K562 (cell line): ENCODE measurements at regions not wholly inside any gene's neighbourhood (a gene's known extent, or its start where the extent isn't known, plus 50 kb on each side); places are given as distances from the start of the nearest gene placed in this dataset.

Experiments used
- ATAC-seq: fragments of 200-7000 bp; cut with Tn5 transposase; 3 replicates; pipeline ENCODE4 v1.9.1; 2020; ENCODE audit warnings: moderate library complexity
- BruUV-seq: library from RNA; stranded (reverse); fragments of 400-500 nt; replicated peaks from 2 replicates; lab custom pipeline; 2021; lab: Mats Ljungman, UMichigan
- CTCF ChIA-PET: fragments of 300-600 bp; formaldehyde crosslinking; extraction: SDS; loops from one replicate; lab custom pipeline; 2021; ENCODE audit warnings: low intra/inter-chr PET ratio; lab: Yijun Ruan, JAX
- POLR2A ChIA-PET: fragments of 300-600, 350-650 bp; sonication (Branson Sonifier 250); formaldehyde crosslinking; extraction: SDS; loops from one replicate; lab custom pipeline; 2021; ENCODE audit warnings: antibody characterized with exemption, inconsistent platforms; lab: Yijun Ruan, JAX
- DNase-seq, 4 experiments: peaks; one replicate each; pipeline versions ENCODE4 v3.0.0 to v3.0.0-alpha.2; 2011 to 2018; ENCODE audit warnings: low spot score in 3 of 4, mixed read lengths in 3 of 4; ENCODE audit errors: extremely low read depth in 1 of 4
- FAIRE-seq: peaks from 2 replicates; lab custom pipeline; 2011; peaks lifted over from hg19 to GRCh38; lab: Jason Lieb, UNC
- H2AFZ ChIP-seq: 2 replicates; pipeline ENCODE4 v1.6.0; 2011; ENCODE audit warnings: low read depth, low read length, control low read depth, inconsistent platforms
- H3K27ac ChIP-seq: fragments of 200-600 bp; 3 replicates; pipeline ENCODE4 v1.8.0; 2011; ENCODE audit warnings: low read depth, mild to moderate bottlenecking, control low read depth, inconsistent platforms, low read length, moderate library complexity, mixed read lengths; ENCODE audit errors: extremely low read depth
- H3K27me3 ChIP-seq, 2 experiments: fragments of 300-600 bp in 1 of 2; 2 replicates in 1 of 2; 3 replicates in 1 of 2; pipeline versions ENCODE4 v1.6.0 to v1.8.0; 2011; ENCODE audit warnings: inconsistent platforms in 2 of 2, low read length in 2 of 2, mild to moderate bottlenecking in 1 of 2, mixed read lengths in 1 of 2, moderate library complexity in 1 of 2; ENCODE audit not compliant: control insufficient read depth in 2 of 2, insufficient read depth in 2 of 2
- H3K36me3 ChIP-seq: fragments of 300-600 bp; 3 replicates; pipeline ENCODE4 v1.8.0; 2011; ENCODE audit warnings: mild to moderate bottlenecking, low read length, inconsistent platforms; ENCODE audit not compliant: control insufficient read depth, insufficient read depth
- H3K4me1 ChIP-seq, 2 experiments: fragments of 200-600 bp in 1 of 2; replicated peaks in 1 of 2; 2 replicates in 1 of 2; 3 replicates in 1 of 2; pipeline versions ENCODE4 v1.5.1 to v1.8.0; 2011; ENCODE audit warnings: inconsistent platforms in 2 of 2, low read length in 2 of 2, mild to moderate bottlenecking in 1 of 2, mixed read lengths in 1 of 2, moderate library complexity in 1 of 2; ENCODE audit not compliant: control insufficient read depth in 2 of 2, insufficient read depth in 2 of 2
- H3K4me2 ChIP-seq: 2 replicates; pipeline ENCODE4 v1.6.1; 2011; ENCODE audit warnings: low read length, control low read depth, inconsistent platforms, mixed read lengths; ENCODE audit not compliant: insufficient read depth
- H3K4me3 ChIP-seq: fragments of 200-600 bp; sonication (generic), shearing (Covaris generic); 2 replicates; pipeline ENCODE4 v1.5.1; 2016; ENCODE audit warnings: control low read depth, inconsistent platforms
- H3K79me2 ChIP-seq: fragments of 200-600 bp; 3 replicates; pipeline ENCODE4 v1.8.0; 2011; ENCODE audit warnings: low read length, inconsistent platforms; ENCODE audit not compliant: control insufficient read depth, insufficient read depth
- H3K9ac ChIP-seq, 2 experiments: 2 replicates each; pipeline versions ENCODE4 v1.6.0 to v1.6.1; 2011; ENCODE audit warnings: low read depth in 2 of 2, low read length in 2 of 2, control low read depth in 1 of 2, inconsistent platforms in 1 of 2, mild to moderate bottlenecking in 1 of 2, mixed read lengths in 1 of 2; ENCODE audit not compliant: insufficient read depth in 1 of 2
- H3K9me1 ChIP-seq: one replicate; pipeline ENCODE4 v1.6.0; 2011; ENCODE audit warnings: inconsistent platforms, mild to moderate bottlenecking, low read length, moderate library complexity; ENCODE audit not compliant: control insufficient read depth, insufficient read depth
- H3K9me3 ChIP-seq: replicated peaks from 2 replicates; pipeline ENCODE4 v1.5.1; 2011; ENCODE audit warnings: low read depth, low read length, inconsistent platforms; ENCODE audit not compliant: control insufficient read depth, insufficient read depth
- H4K20me1 ChIP-seq: replicated peaks from 2 replicates; pipeline ENCODE4 v1.6.1; 2011; ENCODE audit warnings: low read length, inconsistent platforms, mixed read lengths; ENCODE audit not compliant: control insufficient read depth, insufficient read depth
- CBX1 ChIP-seq: sonication (generic); IDR thresholded peaks from 2 replicates; pipeline ENCODE4 v1.6.1; 2016; ENCODE audit warnings: antibody characterized with exemption, low read depth, mild to moderate bottlenecking
- CHCHD3 ChIP-seq: fragments of 250-450 bp; sonication (Bioruptor Pico); IDR thresholded peaks from 2 replicates; pipeline ENCODE4 v2.1.2; 2022; ENCODE audit warnings: mild to moderate bottlenecking
- ETV6 ChIP-seq, 3 experiments: fragments of 150-350 bp in 1 of 3; sonication (generic) in 1 of 3; formaldehyde crosslinking in 1 of 3; IDR thresholded peaks; 2 replicates each; pipeline versions ENCODE4 v1.6.1 to v1.8.0; 2014 to 2022; ENCODE audit warnings: borderline replicate concordance in 2 of 3, low read depth in 2 of 3, antibody characterized with exemption in 1 of 3, low read length in 1 of 3, mild to moderate bottlenecking in 1 of 3, missing genetic modification reagents in 1 of 3
- FOXK1 ChIP-seq: sonication (generic); formaldehyde crosslinking; IDR thresholded peaks from 2 replicates; pipeline ENCODE4 v1.8.0; 2022; ENCODE audit warnings: missing genetic modification reagents, mild to moderate bottlenecking, borderline replicate concordance
- GABPB2 ChIP-seq: fragments of 250-450 bp; sonication (Bioruptor Pico); conservative IDR thresholded peaks from 2 replicates; pipeline ENCODE4 v1.5.1; 2021; ENCODE audit warnings: mild to moderate bottlenecking
- GATA2 ChIP-seq: sonication (generic); formaldehyde crosslinking; IDR thresholded peaks from 2 replicates; pipeline ENCODE4 v1.4.0; 2020; ENCODE audit warnings: mild to moderate bottlenecking, missing genetic modification reagents
- KAT8 ChIP-seq: fragments of 450-650 bp; IDR thresholded peaks from 2 replicates; pipeline ENCODE4 v1.6.1; 2016; ENCODE audit warnings: low read depth, mild to moderate bottlenecking
- MTA3 ChIP-seq: fragments of 450-650 bp; formaldehyde crosslinking; IDR thresholded peaks from 2 replicates; pipeline ENCODE4 v1.6.1; 2017; ENCODE audit warnings: mild to moderate bottlenecking, borderline replicate concordance
- PCBP1 ChIP-seq: fragments of 200-400 bp; formaldehyde crosslinking; IDR thresholded peaks from 2 replicates; pipeline ENCODE4 v1.6.1; 2018; ENCODE audit warnings: mild to moderate bottlenecking, low read depth, low read length; ENCODE audit not compliant: poor library complexity, severe bottlenecking
- RBM17 ChIP-seq: fragments of 200-400 bp; formaldehyde crosslinking; IDR thresholded peaks from 2 replicates; pipeline ENCODE4 v1.6.1; 2017; ENCODE audit warnings: low read depth, mild to moderate bottlenecking, low read length, borderline replicate concordance
- ZBTB17 ChIP-seq: fragments of 450-650 bp; formaldehyde crosslinking; IDR thresholded peaks from 2 replicates; pipeline ENCODE4 v1.4.0; 2020; ENCODE audit warnings: mild to moderate bottlenecking
- ZNF253 ChIP-seq: fragments of 250-450 bp; sonication (Bioruptor Pico); conservative IDR thresholded peaks from 2 replicates; pipeline ENCODE4 v1.6.1; 2021; ENCODE audit warnings: mild to moderate bottlenecking
- ZNF263 ChIP-seq: sonication (generic); formaldehyde crosslinking; IDR thresholded peaks from 2 replicates; pipeline ENCODE4 v1.8.0; 2022; ENCODE audit warnings: mild to moderate bottlenecking, missing genetic modification reagents, borderline replicate concordance
- WGBS: fragments of 100-300 bp; shearing (Covaris generic); methylation state at CpG from one replicate; pipeline ENCODE4 v1.1.6; 2016; ENCODE audit warnings: low coverage, mixed read lengths; ENCODE audit not compliant: insufficient coverage; ENCODE audit errors: missing lambda C conversion rate; 5-methylcytosine and 5-hydroxymethylcytosine counted together
- in situ Hi-C: fragments of 300-500 bp; cut with MboI; formaldehyde crosslinking; loops from 4 replicates; pipeline ENCODE4 v1.15.0; 2018; ENCODE audit warnings: inconsistent platforms, mixed read lengths
- intact Hi-C: fragments of 100-400 bp; cut with micrococcal nuclease; formaldehyde crosslinking; loops from 2 replicates; pipeline ENCODE4 v1.14.2; 2022
- TF ChIP-seq, protein P1 (sequence below): fragments of 450-650 bp; IDR thresholded peaks from one replicate; pipeline ENCODE4 v1.6.1; 2018; ENCODE audit warnings: mild to moderate bottlenecking, moderate library complexity; ENCODE audit not compliant: partially characterized antibody
- TF ChIP-seq, protein P2 (sequence below): fragments of 250-450 bp; sonication (Bioruptor Pico); IDR thresholded peaks from 2 replicates; pipeline ENCODE4 v1.5.0; 2021; ENCODE audit warnings: mild to moderate bottlenecking, borderline replicate concordance

DNA sequence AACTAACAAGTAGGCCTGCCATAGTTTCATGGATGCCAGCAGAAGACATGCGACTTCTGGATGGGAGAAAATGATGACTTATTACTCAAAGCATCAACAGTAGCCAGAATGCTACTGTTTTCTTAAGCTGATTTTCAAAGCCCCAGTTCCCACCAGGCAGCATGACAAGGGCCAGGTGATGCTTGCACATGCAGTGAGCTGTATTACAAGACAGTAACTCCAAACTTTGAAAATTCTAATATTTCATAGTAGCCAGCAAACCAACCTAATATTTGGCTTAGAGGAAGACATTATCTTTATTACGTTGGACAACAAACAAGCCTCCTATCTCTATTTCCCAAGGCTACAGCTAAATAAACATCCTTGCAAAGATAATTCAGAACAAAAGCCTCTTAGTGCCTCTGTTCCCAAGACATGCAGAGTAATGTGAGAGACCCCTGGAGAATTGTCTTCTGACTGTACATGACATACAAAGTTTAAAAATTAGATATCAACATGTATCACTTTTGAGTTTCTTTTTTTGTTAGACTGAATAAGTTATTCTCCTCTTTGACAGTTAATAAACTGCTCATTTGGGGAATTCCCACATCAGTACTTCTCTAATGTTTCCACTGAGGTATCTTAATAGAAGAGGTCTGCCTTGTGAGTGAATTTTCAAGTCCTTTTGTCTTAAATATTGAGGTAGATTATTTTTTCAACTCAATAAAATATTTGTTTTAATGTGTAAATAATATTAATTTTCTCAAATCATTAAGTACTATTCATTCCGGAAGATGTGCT, 367.6 kb upstream of the CWC22 start:
- no peak for TF ChIP-seq CHCHD3
- no peak for TF ChIP-seq RBM17
- TF ChIP-seq, protein P1, sequence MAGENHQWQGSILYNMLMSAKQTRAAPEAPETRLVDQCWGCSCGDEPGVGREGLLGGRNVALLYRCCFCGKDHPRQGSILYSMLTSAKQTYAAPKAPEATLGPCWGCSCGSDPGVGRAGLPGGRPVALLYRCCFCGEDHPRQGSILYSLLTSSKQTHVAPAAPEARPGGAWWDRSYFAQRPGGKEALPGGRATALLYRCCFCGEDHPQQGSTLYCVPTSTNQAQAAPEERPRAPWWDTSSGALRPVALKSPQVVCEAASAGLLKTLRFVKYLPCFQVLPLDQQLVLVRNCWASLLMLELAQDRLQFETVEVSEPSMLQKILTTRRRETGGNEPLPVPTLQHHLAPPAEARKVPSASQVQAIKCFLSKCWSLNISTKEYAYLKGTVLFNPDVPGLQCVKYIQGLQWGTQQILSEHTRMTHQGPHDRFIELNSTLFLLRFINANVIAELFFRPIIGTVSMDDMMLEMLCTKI: no peak
- no peak for TF ChIP-seq ZNF263 (CRISPR knock-in tag)
- TF ChIP-seq MTA3: no peak
- no peak for TF ChIP-seq PCBP1
- TF ChIP-seq GABPB2 (CRISPR knock-in tag): no peak
- TF ChIP-seq FOXK1 (CRISPR knock-in tag): no peak
- no peak for TF ChIP-seq KAT8
- TF ChIP-seq GATA2 (CRISPR knock-in tag): no peak
- TF ChIP-seq ZBTB17 (CRISPR knock-in tag): no peak
- TF ChIP-seq CBX1: no peak
- TF ChIP-seq, protein P2, sequence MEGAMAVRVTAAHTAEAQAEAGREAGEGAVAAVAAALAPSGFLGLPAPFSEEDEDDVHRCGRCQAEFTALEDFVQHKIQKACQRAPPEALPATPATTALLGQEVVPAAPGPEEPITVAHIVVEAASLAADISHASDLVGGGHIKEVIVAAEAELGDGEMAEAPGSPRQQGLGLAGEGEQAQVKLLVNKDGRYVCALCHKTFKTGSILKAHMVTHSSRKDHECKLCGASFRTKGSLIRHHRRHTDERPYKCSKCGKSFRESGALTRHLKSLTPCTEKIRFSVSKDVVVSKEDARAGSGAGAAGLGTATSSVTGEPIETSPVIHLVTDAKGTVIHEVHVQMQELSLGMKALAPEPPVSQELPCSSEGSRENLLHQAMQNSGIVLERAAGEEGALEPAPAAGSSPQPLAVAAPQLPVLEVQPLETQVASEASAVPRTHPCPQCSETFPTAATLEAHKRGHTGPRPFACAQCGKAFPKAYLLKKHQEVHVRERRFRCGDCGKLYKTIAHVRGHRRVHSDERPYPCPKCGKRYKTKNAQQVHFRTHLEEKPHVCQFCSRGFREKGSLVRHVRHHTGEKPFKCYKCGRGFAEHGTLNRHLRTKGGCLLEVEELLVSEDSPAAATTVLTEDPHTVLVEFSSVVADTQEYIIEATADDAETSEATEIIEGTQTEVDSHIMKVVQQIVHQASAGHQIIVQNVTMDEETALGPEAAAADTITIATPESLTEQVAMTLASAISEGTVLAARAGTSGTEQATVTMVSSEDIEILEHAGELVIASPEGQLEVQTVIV (CRISPR knock-in tag): no peak
- TF ChIP-seq ETV6 (IDR thresholded peaks at IDR 0.05; ENCODE audit: borderline replicate concordance in 1 of 2, low read depth in 2 of 2, low read length in 1 of 2): no peak
- TF ChIP-seq ETV6 (CRISPR knock-in tag; IDR thresholded peaks at IDR 0.05; ENCODE audit: borderline replicate concordance): no peak
- TF ChIP-seq ZNF253: no peak
- WGBS: 0% methylated on average over 3 of the region's 3 CpGs
- Histone ChIP-seq H3K79me2 (no peaks in the 10 kb centered on the region), H3K4me1 (no peaks in the 10 kb centered on the region), H3K27ac (no peak overlapping the region), H3K36me3 (no peaks in the 10 kb centered on the region), H3K4me3 (no peak overlapping the region), H3K4me2 (no peak overlapping the region), H4K20me1 (no peaks in the 10 kb centered on the region), H3K27me3 (no peaks in the 10 kb centered on the region), H2AFZ (no peak overlapping the region), H3K9me3 (no peaks in the 10 kb centered on the region; the same call in 1 of the 2 replicates), H3K9me1 (no peaks in the 10 kb centered on the region), H3K9ac (no peak overlapping the region)
- no peak for ATAC-seq
- no peak for FAIRE-seq
- CTCF ChIA-PET: no interaction called here
- DNase-seq: no peak
- intact Hi-C loops: no loop called here
- POLR2A ChIA-PET: no interaction called here
- in situ Hi-C loops: no loop called here
- BruUV-seq: no TSS peak
